ENCODE measurements at regions not wholly inside any gene's neighbourhood (a gene's known extent, or its start where the extent isn't known, plus 50 kb on each side); places are given as distances from the start of the nearest gene placed in this dataset.

DNA sequence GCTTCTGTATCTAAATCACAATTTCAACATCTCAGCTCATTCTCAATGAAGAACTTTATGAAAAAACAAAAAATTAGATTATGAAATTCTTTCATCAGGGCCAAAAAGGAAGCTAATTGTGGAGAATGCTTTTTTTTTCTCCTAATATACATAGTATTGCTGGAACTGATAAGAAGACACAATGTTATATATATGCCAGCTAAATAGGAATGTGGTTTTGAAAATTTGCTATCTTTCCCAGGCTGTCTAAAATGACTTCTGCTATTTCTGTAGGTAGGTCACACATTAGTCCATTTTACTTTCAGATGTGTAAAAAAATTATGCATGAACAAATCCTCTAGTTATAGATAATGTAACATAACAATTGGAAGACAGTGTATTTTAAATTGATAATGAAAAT lies 732.9 kb downstream of the RWDD3 start (continued):
- no peak for TF ChIP-seq ZNF2 (tag by site-specific recombination; IDR thresholded peaks at IDR 0.05)
- no peak for TF ChIP-seq ZNF670 (tag by site-specific recombination; IDR thresholded peaks at IDR 0.05; ENCODE audit: low read depth)
- TF ChIP-seq, protein P1, sequence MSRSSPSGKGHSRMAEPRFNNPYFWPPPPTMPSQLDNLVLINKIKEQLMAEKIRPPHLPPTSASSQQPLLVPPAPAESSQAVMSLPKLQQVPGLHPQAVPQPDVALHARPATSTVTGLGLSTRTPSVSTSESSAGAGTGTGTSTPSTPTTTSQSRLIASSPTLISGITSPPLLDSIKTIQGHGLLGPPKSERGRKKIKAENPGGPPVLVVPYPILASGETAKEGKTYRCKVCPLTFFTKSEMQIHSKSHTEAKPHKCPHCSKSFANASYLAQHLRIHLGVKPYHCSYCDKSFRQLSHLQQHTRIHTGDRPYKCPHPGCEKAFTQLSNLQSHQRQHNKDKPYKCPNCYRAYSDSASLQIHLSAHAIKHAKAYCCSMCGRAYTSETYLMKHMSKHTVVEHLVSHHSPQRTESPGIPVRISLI (tag by site-specific recombination; IDR thresholded peaks at IDR 0.05): no peak

DNA sequence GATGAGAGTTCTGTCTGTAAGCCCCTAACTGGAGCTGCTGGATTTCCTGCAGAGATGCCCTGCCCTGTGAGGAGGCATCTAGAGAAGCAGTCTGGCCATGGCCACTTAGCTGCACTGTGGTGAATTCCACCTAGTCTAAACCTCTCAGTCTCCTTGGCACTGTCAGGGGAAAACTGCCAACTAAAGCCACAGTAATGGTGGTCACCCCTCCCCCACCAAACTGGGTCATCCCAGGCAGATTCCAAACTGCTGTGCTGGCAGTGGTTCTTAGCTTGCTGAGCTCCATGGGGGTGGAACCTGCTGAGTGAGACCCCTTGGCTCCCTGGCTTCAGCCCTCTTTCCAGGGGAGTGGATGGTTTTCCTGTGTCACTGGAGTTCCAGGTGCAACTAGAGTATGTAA lies 740.6 kb downstream of the RWDD3 start:
- H3K9me3 ChIP-seq (ENCODE audit: control insufficient read depth, insufficient read depth, low read depth, low read length): no peaks in the 10 kb centered on the region
- no peaks in the 10 kb centered on the region for H3K36me3 ChIP-seq (ENCODE audit: control insufficient read depth in 2 of 2, insufficient read depth in 1 of 2, low read length in 2 of 2)
- H3K4me3 ChIP-seq (ENCODE audit: low read depth, low read length): no peak overlapping the region
- POLR2A ChIA-PET: no interaction called here
- H3K4me1 ChIP-seq (ENCODE audit: control insufficient read depth, insufficient read depth, low read length): no peaks in the 10 kb centered on the region
- no peak overlapping the region for H3K27ac ChIP-seq (ENCODE audit: extremely low read depth, low read depth, low read length)
- CTCF ChIA-PET: no interaction called here
- no peak for TF ChIP-seq ZNF596 (tag by site-specific recombination; IDR thresholded peaks at IDR 0.05)
- TF ChIP-seq ZNF560 (tag by site-specific recombination; IDR thresholded peaks at IDR 0.05; ENCODE audit: borderline replicate concordance): no peak
- no peak for TF ChIP-seq ZNF629 (tag by site-specific recombination; IDR thresholded peaks at IDR 0.05)
- no peak for TF ChIP-seq ZNF202 (tag by site-specific recombination; IDR thresholded peaks at IDR 0.05; ENCODE audit: borderline replicate concordance)
- TF ChIP-seq HOXA7 (CRISPR knock-in tag; IDR thresholded peaks at IDR 0.05; ENCODE audit: borderline replicate concordance): no peak
- no peak for TF ChIP-seq ZNF10 (tag by site-specific recombination; IDR thresholded peaks at IDR 0.05)
- TF ChIP-seq WT1 (tag by site-specific recombination; IDR thresholded peaks at IDR 0.05): no peak
- no peak for TF ChIP-seq ZNF423 (tag by site-specific recombination; IDR thresholded peaks at IDR 0.05)
- no peak for TF ChIP-seq SP7 (tag by site-specific recombination; IDR thresholded peaks at IDR 0.05)
- TF ChIP-seq BCL11B (tag by site-specific recombination; IDR thresholded peaks at IDR 0.05; ENCODE audit: low read depth): no peak
- no peak for TF ChIP-seq ZNF112 (tag by site-specific recombination; IDR thresholded peaks at IDR 0.05)
- TF ChIP-seq ZNF529 (tag by site-specific recombination; IDR thresholded peaks at IDR 0.05; ENCODE audit: insufficient replicate concordance): no peak

DNA sequence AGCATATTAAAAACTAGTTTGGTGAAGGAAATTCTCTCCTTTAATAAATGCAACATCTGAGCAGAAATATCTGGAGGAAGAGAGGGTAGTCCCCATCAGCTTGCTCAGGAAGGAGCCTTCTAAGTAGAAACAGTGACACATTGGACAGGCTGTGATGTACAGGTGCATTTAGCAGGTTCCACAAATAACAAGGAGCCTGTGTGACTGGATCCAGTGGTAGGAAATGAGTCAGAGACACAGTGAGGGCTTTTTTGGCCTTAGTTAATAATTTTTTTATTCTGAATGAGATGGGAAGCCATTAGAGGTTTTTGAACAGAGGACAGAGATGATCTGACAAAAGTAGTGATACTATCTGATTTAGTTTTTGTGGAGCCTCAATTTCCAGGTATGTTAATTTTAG lies 738.9 kb upstream of the PTBP2 start:
- CTCF ChIA-PET: no interaction called here
- TF ChIP-seq ZNF394 (tag by site-specific recombination; IDR thresholded peaks at IDR 0.05; ENCODE audit: borderline replicate concordance) (no peak), EGR2 (tag by site-specific recombination; IDR thresholded peaks at IDR 0.05; ENCODE audit: low read depth) (no peak), ZNF530 (tag by site-specific recombination; IDR thresholded peaks at IDR 0.05; ENCODE audit: low read depth) (no peak)
- TF ChIP-seq, protein P2, sequence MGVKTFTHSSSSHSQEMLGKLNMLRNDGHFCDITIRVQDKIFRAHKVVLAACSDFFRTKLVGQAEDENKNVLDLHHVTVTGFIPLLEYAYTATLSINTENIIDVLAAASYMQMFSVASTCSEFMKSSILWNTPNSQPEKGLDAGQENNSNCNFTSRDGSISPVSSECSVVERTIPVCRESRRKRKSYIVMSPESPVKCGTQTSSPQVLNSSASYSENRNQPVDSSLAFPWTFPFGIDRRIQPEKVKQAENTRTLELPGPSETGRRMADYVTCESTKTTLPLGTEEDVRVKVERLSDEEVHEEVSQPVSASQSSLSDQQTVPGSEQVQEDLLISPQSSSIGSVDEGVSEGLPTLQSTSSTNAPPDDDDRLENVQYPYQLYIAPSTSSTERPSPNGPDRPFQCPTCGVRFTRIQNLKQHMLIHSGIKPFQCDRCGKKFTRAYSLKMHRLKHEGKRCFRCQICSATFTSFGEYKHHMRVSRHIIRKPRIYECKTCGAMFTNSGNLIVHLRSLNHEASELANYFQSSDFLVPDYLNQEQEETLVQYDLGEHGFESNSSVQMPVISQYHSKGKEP (tag by site-specific recombination; IDR thresholded peaks at IDR 0.05): no peak
- TF ChIP-seq, protein P3, sequence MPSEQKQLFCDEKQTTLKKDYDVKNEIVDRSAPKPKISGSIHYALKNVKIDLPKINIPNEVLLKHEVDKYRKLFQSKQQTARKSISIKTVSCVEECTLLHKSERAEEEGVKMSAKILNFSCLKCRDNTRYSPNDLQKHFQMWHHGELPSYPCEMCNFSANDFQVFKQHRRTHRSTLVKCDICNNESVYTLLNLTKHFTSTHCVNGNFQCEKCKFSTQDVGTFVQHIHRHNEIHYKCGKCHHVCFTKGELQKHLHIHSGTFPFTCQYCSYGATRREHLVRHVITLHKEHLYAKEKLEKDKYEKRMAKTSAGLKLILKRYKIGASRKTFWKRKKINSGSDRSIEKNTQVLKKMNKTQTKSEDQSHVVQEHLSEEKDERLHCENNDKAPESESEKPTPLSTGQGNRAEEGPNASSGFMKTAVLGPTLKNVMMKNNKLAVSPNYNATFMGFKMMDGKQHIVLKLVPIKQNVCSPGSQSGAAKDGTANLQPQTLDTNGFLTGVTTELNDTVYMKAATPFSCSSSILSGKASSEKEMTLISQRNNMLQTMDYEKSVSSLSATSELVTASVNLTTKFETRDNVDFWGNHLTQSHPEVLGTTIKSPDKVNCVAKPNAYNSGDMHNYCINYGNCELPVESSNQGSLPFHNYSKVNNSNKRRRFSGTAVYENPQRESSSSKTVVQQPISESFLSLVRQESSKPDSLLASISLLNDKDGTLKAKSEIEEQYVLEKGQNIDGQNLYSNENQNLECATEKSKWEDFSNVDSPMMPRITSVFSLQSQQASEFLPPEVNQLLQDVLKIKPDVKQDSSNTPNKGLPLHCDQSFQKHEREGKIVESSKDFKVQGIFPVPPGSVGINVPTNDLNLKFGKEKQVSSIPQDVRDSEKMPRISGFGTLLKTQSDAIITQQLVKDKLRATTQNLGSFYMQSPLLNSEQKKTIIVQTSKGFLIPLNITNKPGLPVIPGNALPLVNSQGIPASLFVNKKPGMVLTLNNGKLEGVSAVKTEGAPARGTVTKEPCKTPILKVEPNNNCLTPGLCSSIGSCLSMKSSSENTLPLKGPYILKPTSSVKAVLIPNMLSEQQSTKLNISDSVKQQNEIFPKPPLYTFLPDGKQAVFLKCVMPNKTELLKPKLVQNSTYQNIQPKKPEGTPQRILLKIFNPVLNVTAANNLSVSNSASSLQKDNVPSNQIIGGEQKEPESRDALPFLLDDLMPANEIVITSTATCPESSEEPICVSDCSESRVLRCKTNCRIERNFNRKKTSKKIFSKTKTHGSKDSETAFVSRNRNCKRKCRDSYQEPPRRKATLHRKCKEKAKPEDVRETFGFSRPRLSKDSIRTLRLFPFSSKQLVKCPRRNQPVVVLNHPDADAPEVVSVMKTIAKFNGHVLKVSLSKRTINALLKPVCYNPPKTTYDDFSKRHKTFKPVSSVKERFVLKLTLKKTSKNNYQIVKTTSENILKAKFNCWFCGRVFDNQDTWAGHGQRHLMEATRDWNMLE (tag by site-specific recombination; conservative IDR thresholded peaks at IDR 0.05; ENCODE audit: low read depth): no peak
- Histone ChIP-seq H3K4me1 (ENCODE audit: control insufficient read depth, insufficient read depth, low read length) (no peaks in the 10 kb centered on the region), H3K4me3 (ENCODE audit: low read depth, low read length) (no peak overlapping the region), H3K36me3 (ENCODE audit: control insufficient read depth in 2 of 2, insufficient read depth in 1 of 2, low read length in 2 of 2) (no peaks in the 10 kb centered on the region), H3K9me3 (ENCODE audit: control insufficient read depth, insufficient read depth, low read depth, low read length) (no peaks in the 10 kb centered on the region), H3K27ac (ENCODE audit: extremely low read depth, low read depth, low read length) (no peak overlapping the region)
- POLR2A ChIA-PET: no interaction called here

Measured in HEK293 (cell line).